Pancreas (tissue), 10 donors: ENCODE measurements at regions not wholly inside any gene's neighbourhood (a gene's known extent, or its start where the extent isn't known, plus 50 kb on each side); places are given as distances from the start of the nearest gene placed in this dataset.
A peak's percentile ranks its signal among the peaks of the same experiment; 100 is the strongest.
"Not testable (repeated sequence)": the region's sequence is repeated elsewhere in the genome, so short reads cannot be mapped to it uniquely, and the experiment has no call there.

Source experiments
- ATAC-seq, 4 donors: fragments of 200-7000 bp; cut with Tn5 transposase; one replicate each; pipeline versions ENCODE4 v1.8.0 to v1.9.1; 2020; ENCODE audit warnings: mild to moderate bottlenecking in 4 of 4, moderate library complexity in 4 of 4
- DNase-seq, 6 donors: peaks; one replicate each; pipeline ENCODE4 v3.0.0-alpha.2; 2020
- FAIRE-seq: peaks from 2 replicates; lab custom pipeline; 2012; peaks lifted over from hg19 to GRCh38; lab: Jason Lieb, UNC
- H3K27ac ChIP-seq, 4 donors: fragments of 200-600 bp; sonication (generic); 1 replicate in 3 of 4; 2 replicates in 1 of 4; pipeline versions ENCODE4 v1.5.0 to v1.8.0; 2020
- H3K27me3 ChIP-seq, 4 donors: fragments of 200-600 bp; one replicate each; pipeline ENCODE4 v1.8.0; 2021
- H3K36me3 ChIP-seq, 3 donors: fragments of 200-600 bp; sonication (generic) in 1 of 3; one replicate each; pipeline versions ENCODE4 v1.5.0 to v1.8.0; 2020 to 2021
- H3K4me1 ChIP-seq, 3 donors: fragments of 200-600 bp; one replicate each; pipeline ENCODE4 v1.8.0; 2021
- H3K4me3 ChIP-seq, 4 donors: fragments of 200-600 bp; sonication (generic) in 2 of 4; one replicate each; pipeline versions ENCODE4 v1.5.0 to v1.8.0; 2020 to 2021
- H3K9me3 ChIP-seq, 4 donors: fragments of 200-600 bp; one replicate each; pipeline ENCODE4 v1.8.0; 2021
- WGBS, 2 donors: extraction: QIAGEN DNeasy Blood & Tissue Kit; methylation state at CpG; one replicate each; pipeline ENCODE4 v1.1.7; 2013; 5-methylcytosine and 5-hydroxymethylcytosine counted together
- intact Hi-C, 3 donors: fragments of 100-400 bp; cut with DNase I; formaldehyde crosslinking; loops; one replicate each; pipeline versions ENCODE4 v1.11.1 to v1.14.2; 2022
- TF ChIP-seq, protein P1 (sequence below), 4 donors: fragments of 200-600 bp; sonication (generic) in 3 of 4; IDR thresholded peaks; one replicate each; pipeline versions ENCODE4 v1.5.0 to v1.8.0; 2021; ENCODE audit warnings: antibody characterized with exemption in 4 of 4
- donor health status: healthy with polysubstance abuse.
- donor health status: DM: no; HTN: no; CAD: no; lungs with moderate emphysema.
- donor health status: DM: no; HTN: no; CAD: no.
- donor health status: control.
- donor health status: control.
- donor health status: Bipolar disorder and iron deficiency.
- donor health status: DM: yes; HTN: yes; CAD: no.
- donor health status: DM: no; HTN: no; CAD: no.
- donor health status: DM: no; HTN: no; CAD: no.
- donor health status: DM: yes; HTN: yes; CAD: no.

DNA sequence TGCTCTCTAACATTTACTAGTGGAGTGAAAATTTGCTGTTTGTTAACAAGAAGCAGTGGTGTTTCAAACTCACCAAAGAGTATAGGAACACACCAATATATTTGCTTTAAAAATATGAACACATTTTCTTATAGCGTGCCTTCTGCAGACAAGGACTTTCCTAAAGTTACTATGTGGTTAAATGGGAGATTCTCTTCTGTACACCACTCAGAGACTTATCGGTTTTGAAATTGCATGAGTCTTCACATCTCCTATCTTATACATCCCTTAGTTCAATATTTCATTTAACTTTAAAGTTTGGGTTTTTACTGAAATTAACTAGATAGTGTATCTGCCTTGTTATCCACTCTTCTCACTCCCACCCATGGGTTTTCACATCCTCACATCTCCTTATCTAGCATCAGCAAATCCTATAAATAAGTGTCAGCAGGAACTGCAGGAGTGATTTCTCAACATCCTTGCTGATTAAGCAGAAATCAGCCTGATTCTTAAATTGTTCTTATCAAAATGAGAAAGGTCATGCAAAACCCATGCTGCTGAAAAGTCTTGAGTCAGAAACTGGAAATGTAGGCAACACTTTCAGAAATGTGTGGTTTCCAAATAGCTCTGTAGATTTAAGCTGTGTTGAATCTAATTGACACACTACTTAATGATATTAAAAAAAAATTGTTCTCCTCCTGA is 1075.6 kb upstream of the GJE1 start:
- Histone ChIP-seq H3K4me1 (no peaks in the 10 kb centered on the region), H3K36me3 (no peaks in the 10 kb centered on the region), H3K27ac (no peak overlapping the region), H3K9me3 (no peaks in the 10 kb centered on the region), H3K4me3 (no peak overlapping the region), H3K27me3 (no peaks in the 10 kb centered on the region)
- FAIRE-seq, result no peak
- no peak for DNase-seq
- intact Hi-C loops, result no loop called here
- no peak for ATAC-seq
- WGBS, 2 donors, result 60 to 74% methylated on average over 2 of the region's 2 CpGs
- TF ChIP-seq, protein P1, sequence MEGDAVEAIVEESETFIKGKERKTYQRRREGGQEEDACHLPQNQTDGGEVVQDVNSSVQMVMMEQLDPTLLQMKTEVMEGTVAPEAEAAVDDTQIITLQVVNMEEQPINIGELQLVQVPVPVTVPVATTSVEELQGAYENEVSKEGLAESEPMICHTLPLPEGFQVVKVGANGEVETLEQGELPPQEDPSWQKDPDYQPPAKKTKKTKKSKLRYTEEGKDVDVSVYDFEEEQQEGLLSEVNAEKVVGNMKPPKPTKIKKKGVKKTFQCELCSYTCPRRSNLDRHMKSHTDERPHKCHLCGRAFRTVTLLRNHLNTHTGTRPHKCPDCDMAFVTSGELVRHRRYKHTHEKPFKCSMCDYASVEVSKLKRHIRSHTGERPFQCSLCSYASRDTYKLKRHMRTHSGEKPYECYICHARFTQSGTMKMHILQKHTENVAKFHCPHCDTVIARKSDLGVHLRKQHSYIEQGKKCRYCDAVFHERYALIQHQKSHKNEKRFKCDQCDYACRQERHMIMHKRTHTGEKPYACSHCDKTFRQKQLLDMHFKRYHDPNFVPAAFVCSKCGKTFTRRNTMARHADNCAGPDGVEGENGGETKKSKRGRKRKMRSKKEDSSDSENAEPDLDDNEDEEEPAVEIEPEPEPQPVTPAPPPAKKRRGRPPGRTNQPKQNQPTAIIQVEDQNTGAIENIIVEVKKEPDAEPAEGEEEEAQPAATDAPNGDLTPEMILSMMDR (IDR thresholded peaks at IDR 0.05), result no peak

DNA sequence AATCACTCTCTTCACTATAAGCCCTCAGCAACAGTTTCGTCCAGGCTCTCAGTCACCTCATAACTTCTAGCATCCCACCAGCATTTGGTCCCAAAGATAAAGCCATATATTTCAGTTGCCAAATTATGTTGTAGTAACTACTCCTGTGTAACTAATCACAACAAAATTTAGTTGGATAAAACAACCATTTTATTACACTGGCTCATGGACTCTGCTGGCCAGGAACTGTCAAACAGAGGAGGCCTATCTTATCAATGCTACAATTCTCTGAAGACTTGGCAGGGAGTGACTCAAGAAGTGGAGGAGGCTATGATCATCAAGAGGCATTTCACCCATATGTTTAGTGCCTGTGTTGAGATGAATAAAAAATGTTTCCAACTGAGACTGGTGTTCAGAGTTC is 1082.3 kb upstream of the GJE1 start:
- DNase-seq (no peak), FAIRE-seq (no peak), ATAC-seq (no peak)
- Histone ChIP-seq H3K27me3 (no peaks in the 10 kb centered on the region), H3K27ac (no peak overlapping the region), H3K36me3 (no peaks in the 10 kb centered on the region), H3K9me3 (no peaks in the 10 kb centered on the region), H3K4me1 (no peaks in the 10 kb centered on the region), H3K4me3 (no peak overlapping the region)
- TF ChIP-seq, protein P1 (IDR thresholded peaks at IDR 0.05), result no peak
- intact Hi-C loops, result no loop called here
- WGBS, 2 donors, result 52 to 56% methylated on average over 1 of the region's 1 CpG

DNA sequence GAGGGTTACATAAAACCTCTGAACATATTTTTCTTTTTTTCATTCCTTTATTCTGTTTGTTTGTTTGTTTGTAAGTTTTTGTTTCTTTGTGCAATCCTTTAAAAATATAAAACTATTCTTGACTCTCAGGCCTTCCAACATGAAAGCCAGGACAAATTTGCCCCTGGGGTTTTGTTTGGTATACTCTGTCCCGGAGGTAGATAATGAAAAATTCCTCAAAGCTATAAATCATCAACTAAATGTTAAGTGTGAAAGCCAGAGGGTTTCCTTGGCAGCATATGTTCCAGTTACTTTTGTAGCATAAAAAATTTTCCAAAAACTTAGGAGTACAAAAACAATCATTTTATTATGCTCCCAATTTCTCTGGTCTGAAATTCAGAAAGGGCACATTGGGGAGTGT is 1084.3 kb upstream of the GJE1 start:
- intact Hi-C loops, result no loop called here
- FAIRE-seq (no peak), ATAC-seq (no peak), DNase-seq (no peak)
- Histone ChIP-seq H3K27me3 (no peaks in the 10 kb centered on the region), H3K9me3 (no peaks in the 10 kb centered on the region), H3K4me3 (no peak overlapping the region), H3K4me1 (no peaks in the 10 kb centered on the region), H3K27ac (no peak overlapping the region), H3K36me3 (no peaks in the 10 kb centered on the region)
- TF ChIP-seq, protein P1 (IDR thresholded peaks at IDR 0.05), result no peak
- WGBS, 2 donors, result 3 to 11% methylated on average over 1 of the region's 1 CpG

DNA sequence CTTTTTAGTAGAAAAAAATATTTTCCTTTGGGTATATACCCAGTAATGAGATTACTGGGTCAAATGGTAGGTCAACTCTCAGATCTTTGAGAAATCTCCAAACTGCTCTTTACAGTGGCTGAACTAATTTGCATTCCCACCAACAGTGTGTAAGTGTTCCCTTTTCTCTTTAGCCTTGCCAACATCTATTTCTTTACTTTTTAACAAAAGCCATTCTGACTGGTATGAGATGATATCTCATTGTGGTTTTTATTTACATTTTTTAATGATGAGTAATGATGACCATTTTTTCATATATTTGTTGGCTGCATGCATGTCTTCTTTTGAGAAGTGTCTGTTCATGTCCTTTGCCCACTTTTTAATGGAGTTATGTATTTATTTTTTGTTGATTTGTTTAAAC is 1086.2 kb upstream of the GJE1 start:
- H3K4me1 ChIP-seq, H3K9me3 ChIP-seq, H3K4me3 ChIP-seq, DNase-seq, H3K27ac ChIP-seq, H3K27me3 ChIP-seq, FAIRE-seq, intact Hi-C loops, H3K36me3 ChIP-seq, ATAC-seq: not testable (repeated sequence)

DNA sequence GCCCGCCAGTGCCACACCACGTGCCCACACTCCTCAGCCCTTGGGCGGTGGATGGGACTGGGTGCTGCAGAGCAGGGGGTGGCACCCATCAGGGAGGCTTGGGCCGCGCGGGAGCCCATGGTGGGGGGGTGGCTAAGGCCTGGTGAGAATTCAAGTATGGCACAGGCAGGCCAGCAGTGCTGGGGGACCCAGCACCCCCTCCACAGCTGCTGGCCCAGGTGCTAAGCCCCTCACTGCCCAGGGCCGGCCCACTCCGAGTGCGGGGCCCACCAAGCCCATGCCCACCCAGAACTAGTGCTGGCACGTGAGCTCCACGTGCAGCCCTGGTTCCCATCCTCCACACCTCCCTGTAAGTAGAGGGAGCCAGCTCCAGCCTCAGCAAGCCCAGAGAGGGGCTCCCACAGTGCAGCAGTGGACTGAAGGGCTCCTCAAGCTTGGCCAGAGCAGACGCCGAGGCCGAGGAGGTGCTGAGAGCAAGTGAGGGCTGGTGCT is 1091.1 kb upstream of the GJE1 start:
- H3K27ac ChIP-seq, result no peak overlapping the region
- intact Hi-C loops, result no loop called here
- TF ChIP-seq, protein P1 (IDR thresholded peaks at IDR 0.05), result no peak
- H3K4me3 ChIP-seq, result no peak overlapping the region
- 86 to 88% methylated on average over 13 to 14 of the region's 14 CpGs for WGBS, 2 donors
- H3K4me1 ChIP-seq, result no peaks in the 10 kb centered on the region
- H3K9me3 ChIP-seq, result no peaks in the 10 kb centered on the region
- H3K27me3 ChIP-seq, result no peaks in the 10 kb centered on the region
- FAIRE-seq, result no peak
- no peak for ATAC-seq
- H3K36me3 ChIP-seq, result no peaks in the 10 kb centered on the region
- peak in 3 of 6 donors; percentile 24 to 55 (median 53) for DNase-seq
